Spleen (tissue), 11 donors: ENCODE measurements at regions not wholly inside any gene's neighbourhood (a gene's known extent, or its start where the extent isn't known, plus 50 kb on each side); places are given as distances from the start of the nearest gene placed in this dataset.

Source experiments
- DNase-seq: peaks from one replicate; pipeline ENCODE4 v3.0.0-alpha.2; 2020
- H3K27ac ChIP-seq, 8 donors: fragments of 200-600 bp; sonication (generic) in 7 of 8; 1 replicate in 4 of 8; 2 replicates in 4 of 8; pipeline versions ENCODE4 v1.5.0 to v1.8.0; 2016 to 2021; ENCODE audit warnings: inconsistent platforms in 4 of 8, mild to moderate bottlenecking in 4 of 8, moderate library complexity in 1 of 8
- H3K27me3 ChIP-seq, 7 donors: fragments of 200-600 bp; sonication (generic) in 6 of 7; replicated peaks in 1 of 7; 1 replicate in 4 of 7; 2 replicates in 3 of 7; pipeline versions ENCODE4 v1.5.0 to v1.8.0; 2016 to 2021; ENCODE audit warnings: inconsistent platforms in 3 of 7, mild to moderate bottlenecking in 1 of 7
- H3K36me3 ChIP-seq, 6 donors: fragments of 200-600 bp; sonication (generic) in 5 of 6; 1 replicate in 4 of 6; 2 replicates in 2 of 6; pipeline versions ENCODE4 v1.5.0 to v1.8.0; 2016 to 2021; ENCODE audit warnings: inconsistent platforms in 2 of 6
- H3K4me1 ChIP-seq, 6 donors: fragments of 200-600 bp; sonication (generic) in 5 of 6; 1 replicate in 3 of 6; 2 replicates in 3 of 6; pipeline versions ENCODE4 v1.5.0 to v1.8.0; 2016 to 2021; ENCODE audit warnings: inconsistent platforms in 3 of 6
- H3K4me3 ChIP-seq, 8 donors: fragments of 200-600 bp; sonication (generic) in 7 of 8; 1 replicate in 4 of 8; 2 replicates in 4 of 8; pipeline versions ENCODE4 v1.5.0 to v1.8.0; 2016 to 2021; ENCODE audit warnings: inconsistent platforms in 4 of 8, mild to moderate bottlenecking in 4 of 8, moderate library complexity in 2 of 8
- H3K9me3 ChIP-seq, 8 donors: fragments of 200-600 bp; sonication (generic) in 7 of 8; 1 replicate in 4 of 8; 2 replicates in 4 of 8; pipeline versions ENCODE4 v1.5.0 to v1.8.0; 2016 to 2021; ENCODE audit warnings: inconsistent platforms in 4 of 8
- POLR2A ChIP-seq, 3 donors: fragments of 450-650 bp; IDR thresholded peaks; one replicate each; pipeline ENCODE4 v1.5.1; 2017; ENCODE audit warnings: antibody characterized with exemption in 3 of 3, mild to moderate bottlenecking in 1 of 3
- POLR2AphosphoS5 ChIP-seq, 3 donors: sonication (generic); formaldehyde crosslinking; IDR thresholded peaks; one replicate each; pipeline ENCODE4 v1.5.1; 2017; ENCODE audit warnings: antibody characterized with exemption in 3 of 3
- WGBS, 5 donors: extraction: QIAGEN DNeasy Blood & Tissue Kit in 3 of 5; methylation state at CpG; one replicate each; pipeline versions ENCODE4 v1.1.5 to v1.1.7; 2013 to 2018; 5-methylcytosine and 5-hydroxymethylcytosine counted together
- intact Hi-C: fragments of 100-400 bp; cut with DNase I; formaldehyde crosslinking; loops from one replicate; pipeline ENCODE4 v1.15.0; 2023; ENCODE audit warnings: low total_unique reads
- TF ChIP-seq, protein P1 (sequence below), 11 experiments: fragments of 200-600 bp in 7 of 11; fragments of 450-650 bp in 4 of 11; sonication (generic) in 4 of 11; IDR thresholded peaks in 8 of 11; conservative IDR thresholded peaks in 3 of 11; 1 replicate in 7 of 11; 2 replicates in 4 of 11; pipeline versions ENCODE4 v1.4.0 to v1.8.0; 2016 to 2021; ENCODE audit warnings: antibody characterized with exemption in 11 of 11, inconsistent platforms in 4 of 11, mild to moderate bottlenecking in 1 of 11
- donor health status: healthy with polysubstance abuse.
- donor health status: DM: no; HTN: no; CAD: no; lungs with moderate emphysema.
- donor health status: DM: no; HTN: no; CAD: no.
- donor health status: Bipolar disorder and iron deficiency.
- donor health status: healthy.
- donor health status: DM: no; HTN: no; CAD: no.
- donor health status: DM: yes; HTN: yes; CAD: no.

DNA sequence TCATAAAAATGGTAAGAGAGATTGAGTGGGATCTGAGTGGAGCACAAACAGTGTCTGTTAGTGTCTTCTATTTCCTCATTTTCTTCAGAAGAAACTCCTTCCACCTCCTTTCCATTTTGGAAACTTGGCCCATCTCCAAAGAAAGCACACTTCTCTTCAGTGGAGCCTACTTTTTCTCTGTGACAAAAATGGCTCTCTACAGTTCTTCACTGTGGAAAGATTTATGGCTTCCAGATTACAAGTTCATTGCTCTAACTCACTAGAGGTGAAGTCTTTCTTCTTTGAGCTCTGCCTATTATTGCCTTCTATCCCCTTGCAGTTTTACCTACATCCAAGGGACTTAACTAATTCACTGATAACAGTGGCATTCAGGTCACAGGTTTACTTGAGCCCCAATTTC is 325.8 kb downstream of the ANTXR2 start:
- no peak for DNase-seq
- Histone ChIP-seq H3K4me1 (no peaks in the 10 kb centered on the region), H3K4me3 (no peak overlapping the region), H3K36me3 (no peaks in the 10 kb centered on the region), H3K27ac (no peak overlapping the region), H3K9me3 (no peaks in the 10 kb centered on the region), H3K27me3 (peaks cover 0 to 5% (median 0%) of the 10 kb centered on the region in 7 donors)
- intact Hi-C loops, result no loop called here
- TF ChIP-seq POLR2AphosphoS5 (IDR thresholded peaks at IDR 0.05) (no peak), POLR2A (IDR thresholded peaks at IDR 0.05) (no peak)
- TF ChIP-seq, protein P1, sequence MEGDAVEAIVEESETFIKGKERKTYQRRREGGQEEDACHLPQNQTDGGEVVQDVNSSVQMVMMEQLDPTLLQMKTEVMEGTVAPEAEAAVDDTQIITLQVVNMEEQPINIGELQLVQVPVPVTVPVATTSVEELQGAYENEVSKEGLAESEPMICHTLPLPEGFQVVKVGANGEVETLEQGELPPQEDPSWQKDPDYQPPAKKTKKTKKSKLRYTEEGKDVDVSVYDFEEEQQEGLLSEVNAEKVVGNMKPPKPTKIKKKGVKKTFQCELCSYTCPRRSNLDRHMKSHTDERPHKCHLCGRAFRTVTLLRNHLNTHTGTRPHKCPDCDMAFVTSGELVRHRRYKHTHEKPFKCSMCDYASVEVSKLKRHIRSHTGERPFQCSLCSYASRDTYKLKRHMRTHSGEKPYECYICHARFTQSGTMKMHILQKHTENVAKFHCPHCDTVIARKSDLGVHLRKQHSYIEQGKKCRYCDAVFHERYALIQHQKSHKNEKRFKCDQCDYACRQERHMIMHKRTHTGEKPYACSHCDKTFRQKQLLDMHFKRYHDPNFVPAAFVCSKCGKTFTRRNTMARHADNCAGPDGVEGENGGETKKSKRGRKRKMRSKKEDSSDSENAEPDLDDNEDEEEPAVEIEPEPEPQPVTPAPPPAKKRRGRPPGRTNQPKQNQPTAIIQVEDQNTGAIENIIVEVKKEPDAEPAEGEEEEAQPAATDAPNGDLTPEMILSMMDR (IDR thresholded peaks at IDR 0.05 in 8 of 11, conservative IDR thresholded peaks at IDR 0.05 in 3 of 11), result no peak

DNA sequence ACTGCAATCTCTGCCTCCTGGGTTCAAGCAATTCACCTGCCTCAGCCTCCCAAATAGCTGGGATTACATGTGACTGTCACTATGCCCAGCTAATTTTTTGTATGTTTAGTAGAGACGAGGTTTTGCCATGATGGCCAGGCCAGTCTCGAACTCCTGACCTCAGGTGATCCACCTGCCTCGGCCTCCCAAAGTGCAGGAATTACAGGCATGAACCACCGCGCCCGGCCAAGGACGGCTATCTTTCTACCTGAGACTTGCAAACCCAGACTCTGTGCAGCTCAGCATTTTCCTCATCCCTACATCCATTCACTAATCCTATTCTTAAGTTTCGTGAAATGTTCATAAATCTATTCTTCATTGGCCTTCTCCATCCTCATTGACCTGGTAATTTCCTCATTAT is 330.0 kb downstream of the ANTXR2 start:
- WGBS, 5 donors, result 89 to 92% (median 91%) methylated on average over 8 of the region's 8 CpGs
- Histone ChIP-seq H3K27ac (no peak overlapping the region), H3K4me1 (no peaks in the 10 kb centered on the region), H3K27me3 (peaks cover 0 to 5% (median 0%) of the 10 kb centered on the region in 7 donors), H3K36me3 (no peaks in the 10 kb centered on the region), H3K9me3 (no peaks in the 10 kb centered on the region), H3K4me3 (no peak overlapping the region)
- no peak for DNase-seq
- intact Hi-C loops, result no loop called here
- TF ChIP-seq, protein P1 (IDR thresholded peaks at IDR 0.05 in 8 of 11, conservative IDR thresholded peaks at IDR 0.05 in 3 of 11), result no peak

DNA sequence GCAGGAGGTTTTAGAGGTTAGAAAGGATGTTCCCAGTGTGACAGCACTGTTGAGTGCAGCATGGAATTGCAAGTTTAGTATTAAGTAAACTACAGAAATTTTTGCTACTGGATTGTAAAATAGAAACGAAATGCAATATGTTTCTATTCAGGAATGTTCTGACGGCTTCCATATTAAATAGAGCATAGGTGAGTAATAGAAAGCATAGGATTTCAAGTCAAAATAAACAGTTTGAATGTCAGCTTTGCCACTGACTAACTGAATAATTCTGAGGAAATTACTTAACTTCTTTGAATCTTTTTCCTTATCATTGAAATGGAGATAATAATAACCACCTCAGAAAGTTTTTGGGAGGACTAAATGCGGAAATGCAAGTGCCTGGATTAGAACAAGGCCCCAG is 331.9 kb upstream of the GK2 start:
- H3K9me3 ChIP-seq, result no peaks in the 10 kb centered on the region
- TF ChIP-seq POLR2AphosphoS5 (IDR thresholded peaks at IDR 0.05) (no peak), POLR2A (IDR thresholded peaks at IDR 0.05) (no peak)
- TF ChIP-seq, protein P1 (IDR thresholded peaks at IDR 0.05 in 8 of 11, conservative IDR thresholded peaks at IDR 0.05 in 3 of 11), result no peak
- no peaks in the 10 kb centered on the region for H3K36me3 ChIP-seq
- no peak overlapping the region for H3K4me3 ChIP-seq
- intact Hi-C loops, result no loop called here
- no peak overlapping the region for H3K27ac ChIP-seq
- H3K4me1 ChIP-seq, result no peaks in the 10 kb centered on the region
- 71 to 85% (median 75%) methylated on average over 3 of the region's 3 CpGs for WGBS, 5 donors
- H3K27me3 ChIP-seq, result peaks cover 0 to 5% (median 0%) of the 10 kb centered on the region in 7 donors
- no peak for DNase-seq

DNA sequence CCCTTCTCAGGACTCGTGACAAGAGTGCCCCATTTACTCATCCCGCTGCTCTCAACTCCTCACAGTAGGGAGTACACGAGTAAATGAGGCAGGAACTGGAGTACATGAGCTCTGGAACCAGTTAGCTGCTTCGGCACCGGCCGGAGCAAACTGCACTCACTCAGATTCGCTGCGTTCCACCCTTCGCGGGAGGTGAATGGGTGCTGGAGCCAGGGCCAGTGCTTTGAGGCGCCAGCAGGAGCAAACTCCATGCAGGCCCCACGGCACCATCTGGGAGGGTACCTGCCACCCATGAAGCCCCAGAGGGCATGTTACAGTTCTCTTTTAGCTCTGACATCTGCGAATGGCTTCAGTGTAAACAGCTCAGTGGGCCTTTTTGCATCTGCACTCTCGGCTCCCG is 315.5 kb upstream of the GK2 start:
- TF ChIP-seq, protein P1 (IDR thresholded peaks at IDR 0.05 in 8 of 11, conservative IDR thresholded peaks at IDR 0.05 in 3 of 11), result no peak
- H3K9me3 ChIP-seq, result no peaks in the 10 kb centered on the region
- no peak overlapping the region for H3K27ac ChIP-seq
- no peak overlapping the region for H3K4me3 ChIP-seq
- no peaks in the 10 kb centered on the region for H3K36me3 ChIP-seq
- H3K27me3 ChIP-seq, result no peaks in the 10 kb centered on the region
- WGBS, 5 donors, result 85 to 86% (median 85%) methylated on average over 15 of the region's 15 CpGs
- no peak for DNase-seq
- no peaks in the 10 kb centered on the region for H3K4me1 ChIP-seq
- intact Hi-C loops, result no loop called here
